ENCODE measurements at regions not wholly inside any gene's neighbourhood (a gene's known extent, or its start where the extent isn't known, plus 50 kb on each side); places are given as distances from the start of the nearest gene placed in this dataset.
"Not testable (repeated sequence)": the region's sequence is repeated elsewhere in the genome, so short reads cannot be mapped to it uniquely, and the experiment has no call there.

- no peak overlapping the region for H3K27ac ChIP-seq
- TF ChIP-seq CTCF (conservative IDR thresholded peaks at IDR 0.05) = no peak
- no peak for TF ChIP-seq ZFX (IDR thresholded peaks at IDR 0.05)
These were observed 67.2 kb upstream of the STC2 start for GRCh38 chr5:173395257-173395932.

GRCh38 chr5:173394701-173395100 is 66.5 kb upstream of the STC2 start:
- H3K27ac ChIP-seq = no peak overlapping the region
- TF ChIP-seq CTCF (conservative IDR thresholded peaks at IDR 0.05) = no peak
- no peak for TF ChIP-seq ZFX (IDR thresholded peaks at IDR 0.05)

- no peak overlapping the region for H3K27ac ChIP-seq
- no peak for TF ChIP-seq CTCF (conservative IDR thresholded peaks at IDR 0.05)
- TF ChIP-seq ZFX (IDR thresholded peaks at IDR 0.05) = no peak
These were observed 64.0 kb upstream of the STC2 start for GRCh38 chr5:173392172-173392571.

GRCh38 chr5:173391031-173391430 is 62.8 kb upstream of the STC2 start:
- TF ChIP-seq ZFX (IDR thresholded peaks at IDR 0.05) (no peak), CTCF (conservative IDR thresholded peaks at IDR 0.05) (no peak)
- H3K27ac ChIP-seq = no peak overlapping the region

- not testable (repeated sequence) for H3K27ac ChIP-seq
These were observed 59.1 kb upstream of the STC2 start for GRCh38 chr5:173387293-173387692.

GRCh38 chr5:173385832-173386360 is 57.7 kb upstream of the STC2 start:
- no peak overlapping the region for H3K27ac ChIP-seq
- TF ChIP-seq CTCF (conservative IDR thresholded peaks at IDR 0.05) (no peak), ZFX (IDR thresholded peaks at IDR 0.05) (no peak)

- H3K27ac ChIP-seq = no peak overlapping the region
- TF ChIP-seq CTCF (conservative IDR thresholded peaks at IDR 0.05) (no peak), ZFX (IDR thresholded peaks at IDR 0.05) (no peak)
These were observed 55.5 kb upstream of the STC2 start for GRCh38 chr5:173383711-173384110.

- H3K27ac ChIP-seq = no peak overlapping the region
- TF ChIP-seq ZFX (IDR thresholded peaks at IDR 0.05) (no peak), CTCF (conservative IDR thresholded peaks at IDR 0.05) (no peak)
These were observed 50.5 kb upstream of the STC2 start for GRCh38 chr5:173378727-173379126.

Data from C4-2B (cell line).